ENCODE measurements at regions not wholly inside any gene's neighbourhood (a gene's known extent, or its start where the extent isn't known, plus 50 kb on each side); places are given as distances from the start of the nearest gene placed in this dataset.

DNA sequence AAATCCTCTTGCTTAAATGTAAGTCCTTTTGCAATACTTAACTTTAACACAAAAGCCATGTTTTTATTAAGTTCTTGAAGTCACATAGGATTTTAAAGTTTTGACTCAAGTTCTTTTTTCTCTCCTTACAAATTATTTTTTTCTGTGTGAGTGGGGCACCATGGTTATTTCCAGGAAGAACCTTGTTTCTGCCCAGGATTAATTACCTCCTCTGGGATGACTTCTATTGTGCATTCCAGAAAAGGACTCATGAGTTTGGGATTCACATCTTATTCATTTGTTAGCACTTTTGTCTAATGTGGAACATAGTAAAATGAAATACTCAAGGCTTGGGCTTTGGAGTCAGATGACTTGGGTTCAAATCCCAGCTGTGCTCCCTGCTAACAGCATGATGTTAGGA, 421.4 kb upstream of the WWC1 start:
- H3K36me3 Mint-ChIP-seq: no peaks in the 10 kb centered on the region
- no peaks in the 10 kb centered on the region for H3K4me1 Mint-ChIP-seq
- H3K9me3 Mint-ChIP-seq: peaks cover 13% of the 10 kb centered on the region
- ChIA-PET CTCF (no interaction called here), POLR2A (no interaction called here)
- H3K4me3 Mint-ChIP-seq: no peak overlapping the region
- no peaks in the 10 kb centered on the region for H3K27me3 Mint-ChIP-seq (ENCODE audit: low read depth)
- ATAC-seq (no peak), DNase-seq (ENCODE audit: low spot score) (no peak)
- H3K27ac Mint-ChIP-seq: no peak overlapping the region
- no peak for TF ChIP-seq KAT7 (CRISPR knock-in tag; IDR thresholded peaks at IDR 0.05; ENCODE audit: borderline replicate concordance)
- TF ChIP-seq GTF2I (CRISPR knock-in tag; conservative IDR thresholded peaks at IDR 0.05): no peak
- no peak for TF ChIP-seq NR2C2 (CRISPR knock-in tag; IDR thresholded peaks at IDR 0.05)
- TF ChIP-seq, protein P1, sequence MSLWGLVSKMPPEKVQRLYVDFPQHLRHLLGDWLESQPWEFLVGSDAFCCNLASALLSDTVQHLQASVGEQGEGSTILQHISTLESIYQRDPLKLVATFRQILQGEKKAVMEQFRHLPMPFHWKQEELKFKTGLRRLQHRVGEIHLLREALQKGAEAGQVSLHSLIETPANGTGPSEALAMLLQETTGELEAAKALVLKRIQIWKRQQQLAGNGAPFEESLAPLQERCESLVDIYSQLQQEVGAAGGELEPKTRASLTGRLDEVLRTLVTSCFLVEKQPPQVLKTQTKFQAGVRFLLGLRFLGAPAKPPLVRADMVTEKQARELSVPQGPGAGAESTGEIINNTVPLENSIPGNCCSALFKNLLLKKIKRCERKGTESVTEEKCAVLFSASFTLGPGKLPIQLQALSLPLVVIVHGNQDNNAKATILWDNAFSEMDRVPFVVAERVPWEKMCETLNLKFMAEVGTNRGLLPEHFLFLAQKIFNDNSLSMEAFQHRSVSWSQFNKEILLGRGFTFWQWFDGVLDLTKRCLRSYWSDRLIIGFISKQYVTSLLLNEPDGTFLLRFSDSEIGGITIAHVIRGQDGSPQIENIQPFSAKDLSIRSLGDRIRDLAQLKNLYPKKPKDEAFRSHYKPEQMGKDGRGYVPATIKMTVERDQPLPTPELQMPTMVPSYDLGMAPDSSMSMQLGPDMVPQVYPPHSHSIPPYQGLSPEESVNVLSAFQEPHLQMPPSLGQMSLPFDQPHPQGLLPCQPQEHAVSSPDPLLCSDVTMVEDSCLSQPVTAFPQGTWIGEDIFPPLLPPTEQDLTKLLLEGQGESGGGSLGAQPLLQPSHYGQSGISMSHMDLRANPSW (CRISPR knock-in tag; conservative IDR thresholded peaks at IDR 0.05; ENCODE audit: low read depth): no peak
- TF ChIP-seq SMAD3 (CRISPR knock-in tag; IDR thresholded peaks at IDR 0.05; ENCODE audit: borderline replicate concordance): no peak
- no peak for TF ChIP-seq ZNF416 (CRISPR knock-in tag; IDR thresholded peaks at IDR 0.05)
- no peak for TF ChIP-seq TEAD1 (CRISPR knock-in tag; IDR thresholded peaks at IDR 0.05)
- TF ChIP-seq, protein P2, sequence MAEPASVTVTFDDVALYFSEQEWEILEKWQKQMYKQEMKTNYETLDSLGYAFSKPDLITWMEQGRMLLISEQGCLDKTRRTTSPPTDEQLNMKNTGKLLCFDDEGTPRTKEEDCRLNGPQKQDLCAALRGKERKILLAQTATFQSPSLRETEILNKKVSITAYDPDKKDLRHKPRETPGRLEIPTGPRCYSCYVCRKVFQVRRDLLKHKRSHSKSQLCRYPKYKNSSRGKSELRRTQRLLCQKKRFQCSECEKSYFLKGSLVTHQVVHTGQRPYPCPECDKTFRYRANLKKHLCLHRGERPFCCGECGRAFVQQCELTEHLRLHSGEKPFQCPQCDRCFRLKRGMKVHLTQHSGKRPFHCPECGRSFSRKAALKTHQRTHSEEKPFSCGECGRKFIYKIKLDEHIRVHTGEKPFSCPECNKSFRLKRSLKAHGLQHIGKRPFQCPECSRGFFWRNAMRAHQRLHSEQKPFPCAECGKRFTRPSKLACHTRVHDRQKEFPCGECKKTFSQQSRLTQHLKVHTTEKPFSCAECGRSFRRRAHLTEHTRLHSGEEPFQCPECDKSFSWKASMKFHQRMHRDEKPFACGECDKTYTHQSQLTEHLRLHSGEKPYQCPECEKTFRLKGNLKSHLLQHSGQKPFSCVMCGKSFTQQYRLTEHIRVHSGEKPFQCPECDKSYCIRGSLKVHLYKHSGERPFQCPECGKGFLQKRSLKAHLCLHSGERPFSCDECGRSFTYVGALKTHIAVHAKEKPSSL (CRISPR knock-in tag; conservative IDR thresholded peaks at IDR 0.05): no peak
- no peak for TF ChIP-seq JUN (CRISPR knock-in tag; IDR thresholded peaks at IDR 0.05)
- TF ChIP-seq ZNF671 (CRISPR knock-in tag; IDR thresholded peaks at IDR 0.05): no peak
- TF ChIP-seq, protein P3, sequence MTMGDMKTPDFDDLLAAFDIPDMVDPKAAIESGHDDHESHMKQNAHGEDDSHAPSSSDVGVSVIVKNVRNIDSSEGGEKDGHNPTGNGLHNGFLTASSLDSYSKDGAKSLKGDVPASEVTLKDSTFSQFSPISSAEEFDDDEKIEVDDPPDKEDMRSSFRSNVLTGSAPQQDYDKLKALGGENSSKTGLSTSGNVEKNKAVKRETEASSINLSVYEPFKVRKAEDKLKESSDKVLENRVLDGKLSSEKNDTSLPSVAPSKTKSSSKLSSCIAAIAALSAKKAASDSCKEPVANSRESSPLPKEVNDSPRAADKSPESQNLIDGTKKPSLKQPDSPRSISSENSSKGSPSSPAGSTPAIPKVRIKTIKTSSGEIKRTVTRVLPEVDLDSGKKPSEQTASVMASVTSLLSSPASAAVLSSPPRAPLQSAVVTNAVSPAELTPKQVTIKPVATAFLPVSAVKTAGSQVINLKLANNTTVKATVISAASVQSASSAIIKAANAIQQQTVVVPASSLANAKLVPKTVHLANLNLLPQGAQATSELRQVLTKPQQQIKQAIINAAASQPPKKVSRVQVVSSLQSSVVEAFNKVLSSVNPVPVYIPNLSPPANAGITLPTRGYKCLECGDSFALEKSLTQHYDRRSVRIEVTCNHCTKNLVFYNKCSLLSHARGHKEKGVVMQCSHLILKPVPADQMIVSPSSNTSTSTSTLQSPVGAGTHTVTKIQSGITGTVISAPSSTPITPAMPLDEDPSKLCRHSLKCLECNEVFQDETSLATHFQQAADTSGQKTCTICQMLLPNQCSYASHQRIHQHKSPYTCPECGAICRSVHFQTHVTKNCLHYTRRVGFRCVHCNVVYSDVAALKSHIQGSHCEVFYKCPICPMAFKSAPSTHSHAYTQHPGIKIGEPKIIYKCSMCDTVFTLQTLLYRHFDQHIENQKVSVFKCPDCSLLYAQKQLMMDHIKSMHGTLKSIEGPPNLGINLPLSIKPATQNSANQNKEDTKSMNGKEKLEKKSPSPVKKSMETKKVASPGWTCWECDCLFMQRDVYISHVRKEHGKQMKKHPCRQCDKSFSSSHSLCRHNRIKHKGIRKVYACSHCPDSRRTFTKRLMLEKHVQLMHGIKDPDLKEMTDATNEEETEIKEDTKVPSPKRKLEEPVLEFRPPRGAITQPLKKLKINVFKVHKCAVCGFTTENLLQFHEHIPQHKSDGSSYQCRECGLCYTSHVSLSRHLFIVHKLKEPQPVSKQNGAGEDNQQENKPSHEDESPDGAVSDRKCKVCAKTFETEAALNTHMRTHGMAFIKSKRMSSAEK (CRISPR knock-in tag; IDR thresholded peaks at IDR 0.05; ENCODE audit: borderline replicate concordance): no peak
- TF ChIP-seq, protein P4, sequence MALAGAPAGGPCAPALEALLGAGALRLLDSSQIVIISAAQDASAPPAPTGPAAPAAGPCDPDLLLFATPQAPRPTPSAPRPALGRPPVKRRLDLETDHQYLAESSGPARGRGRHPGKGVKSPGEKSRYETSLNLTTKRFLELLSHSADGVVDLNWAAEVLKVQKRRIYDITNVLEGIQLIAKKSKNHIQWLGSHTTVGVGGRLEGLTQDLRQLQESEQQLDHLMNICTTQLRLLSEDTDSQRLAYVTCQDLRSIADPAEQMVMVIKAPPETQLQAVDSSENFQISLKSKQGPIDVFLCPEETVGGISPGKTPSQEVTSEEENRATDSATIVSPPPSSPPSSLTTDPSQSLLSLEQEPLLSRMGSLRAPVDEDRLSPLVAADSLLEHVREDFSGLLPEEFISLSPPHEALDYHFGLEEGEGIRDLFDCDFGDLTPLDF (CRISPR knock-in tag; IDR thresholded peaks at IDR 0.05): no peak
- TF ChIP-seq NFE2L1 (CRISPR knock-in tag; IDR thresholded peaks at IDR 0.05): no peak
- no peak for TF ChIP-seq NFYB (CRISPR knock-in tag; conservative IDR thresholded peaks at IDR 0.05; ENCODE audit: low read depth)
- TF ChIP-seq, protein P5, sequence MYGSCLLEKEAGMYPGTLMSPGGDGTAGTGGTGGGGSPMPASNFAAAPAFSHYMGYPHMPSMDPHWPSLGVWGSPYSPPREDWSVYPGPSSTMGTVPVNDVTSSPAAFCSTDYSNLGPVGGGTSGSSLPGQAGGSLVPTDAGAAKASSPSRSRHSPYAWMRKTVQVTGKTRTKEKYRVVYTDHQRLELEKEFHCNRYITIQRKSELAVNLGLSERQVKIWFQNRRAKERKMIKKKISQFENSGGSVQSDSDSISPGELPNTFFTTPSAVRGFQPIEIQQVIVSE (CRISPR knock-in tag; IDR thresholded peaks at IDR 0.05; ENCODE audit: borderline replicate concordance): no peak

DNA sequence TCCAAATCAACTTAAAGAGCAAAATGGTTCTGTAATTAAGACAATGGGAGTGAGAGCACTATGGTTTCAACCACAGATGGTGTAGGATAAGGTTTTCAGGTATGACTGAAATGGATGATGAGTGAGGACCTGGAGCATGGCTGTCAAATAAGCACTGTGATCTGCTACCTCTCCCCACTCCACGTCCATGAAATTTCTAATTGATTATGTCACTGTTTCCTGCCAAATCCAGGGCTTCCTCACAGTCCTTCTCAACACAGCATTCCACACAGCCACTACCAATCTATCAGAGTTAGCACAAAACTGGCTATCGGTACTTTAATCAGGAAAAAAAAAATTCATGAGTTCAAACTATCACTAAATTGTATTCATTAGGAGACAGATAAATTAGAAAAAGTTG, 420.4 kb upstream of the WWC1 start:
- peaks cover 18% of the 10 kb centered on the region for H3K9me3 Mint-ChIP-seq
- POLR2A ChIA-PET: no interaction called here
- H3K4me3 Mint-ChIP-seq: no peak overlapping the region
- H3K27me3 Mint-ChIP-seq (ENCODE audit: low read depth): no peaks in the 10 kb centered on the region
- no peaks in the 10 kb centered on the region for H3K4me1 Mint-ChIP-seq
- ATAC-seq: no peak
- DNase-seq (ENCODE audit: low spot score): no peak
- CTCF ChIA-PET: no interaction called here
- H3K36me3 Mint-ChIP-seq: no peaks in the 10 kb centered on the region
- TF ChIP-seq ZNF416 (CRISPR knock-in tag; IDR thresholded peaks at IDR 0.05) (no peak), ELF4 (CRISPR knock-in tag; IDR thresholded peaks at IDR 0.05; ENCODE audit: low read depth) (no peak), FOXP1 (CRISPR knock-in tag; IDR thresholded peaks at IDR 0.05; ENCODE audit: borderline replicate concordance) (no peak)
- no peak overlapping the region for H3K27ac Mint-ChIP-seq
